ENCODE measurements at regions not wholly inside any gene's neighbourhood (a gene's known extent, or its start where the extent isn't known, plus 50 kb on each side); places are given as distances from the start of the nearest gene placed in this dataset.

DNA sequence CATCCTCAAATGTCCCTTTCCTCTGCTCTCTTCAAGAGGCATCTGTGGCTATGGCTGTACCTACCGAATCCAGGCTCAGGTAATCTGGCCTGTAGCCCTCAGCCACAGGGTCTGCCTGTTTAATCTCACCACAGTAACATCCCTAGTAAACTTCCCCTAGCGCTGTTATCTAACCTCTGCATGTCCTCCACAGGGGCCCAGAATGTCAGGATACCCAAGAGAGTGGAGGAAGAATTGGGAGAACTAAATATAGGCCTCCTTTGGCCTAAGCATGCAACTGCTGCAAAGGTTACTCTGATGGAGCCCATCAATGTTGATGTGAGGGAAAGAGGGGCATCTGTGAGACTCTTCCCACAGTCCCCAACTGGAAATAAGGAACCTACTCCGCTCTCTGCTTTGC is 63.2 kb upstream of the IFNG-AS1 start:
- no peaks in the 10 kb centered on the region for H3K27me3 ChIP-seq
- no peak for TF ChIP-seq POLR2A (IDR thresholded peaks at IDR 0.05)
- TF ChIP-seq CTCF (IDR thresholded peaks at IDR 0.05), result no peak
- TF ChIP-seq EP300 (IDR thresholded peaks at IDR 0.05), result no peak
- no peaks in the 10 kb centered on the region for H3K36me3 ChIP-seq
- WGBS, 3 donors, result 89 to 93% (median 91%) methylated on average over 3 of the region's 3 CpGs
- intact Hi-C loops (cut with DNase I), result no loop called here
- no peak overlapping the region for H3K4me3 ChIP-seq
- H3K4me1 ChIP-seq (ENCODE audit: insufficient read depth), result no peaks in the 10 kb centered on the region
- DNase-seq, result no peak
- no peak overlapping the region for H3K27ac ChIP-seq
- H3K9me3 ChIP-seq, result no peaks in the 10 kb centered on the region

GRCh38 chr12:67927324-67927723 is 61.9 kb upstream of the IFNG-AS1 start:
- Histone ChIP-seq H3K36me3 (no peaks in the 10 kb centered on the region), H3K4me3 (no peak overlapping the region), H3K27ac (no peak overlapping the region), H3K4me1 (ENCODE audit: insufficient read depth) (no peaks in the 10 kb centered on the region), H3K27me3 (no peaks in the 10 kb centered on the region), H3K9me3 (no peaks in the 10 kb centered on the region)
- intact Hi-C loops (cut with DNase I), result no loop called here
- no peak for DNase-seq
- no peak for TF ChIP-seq CTCF (IDR thresholded peaks at IDR 0.05)
- no peak for TF ChIP-seq EP300 (IDR thresholded peaks at IDR 0.05)
- no peak for TF ChIP-seq POLR2A (IDR thresholded peaks at IDR 0.05)
- 53 to 68% (median 64%) methylated on average over 4 of the region's 4 CpGs for WGBS, 3 donors

GRCh38 chr12:67927815-67928214 is 61.4 kb upstream of the IFNG-AS1 start:
- no peak for TF ChIP-seq POLR2A (IDR thresholded peaks at IDR 0.05)
- TF ChIP-seq CTCF (IDR thresholded peaks at IDR 0.05), result no peak
- TF ChIP-seq EP300 (IDR thresholded peaks at IDR 0.05), result no peak
- no peaks in the 10 kb centered on the region for H3K27me3 ChIP-seq
- H3K4me3 ChIP-seq, result no peak overlapping the region
- H3K9me3 ChIP-seq, result no peaks in the 10 kb centered on the region
- no peaks in the 10 kb centered on the region for H3K4me1 ChIP-seq (ENCODE audit: insufficient read depth)
- intact Hi-C loops (cut with DNase I), result no loop called here
- H3K27ac ChIP-seq, result no peak overlapping the region
- no peak for DNase-seq
- 33 to 57% (median 48%) methylated on average over 3 of the region's 3 CpGs for WGBS, 3 donors
- H3K36me3 ChIP-seq, result no peaks in the 10 kb centered on the region

- no peak for DNase-seq
- intact Hi-C loops (cut with DNase I), result no loop called here
- Histone ChIP-seq H3K36me3 (no peaks in the 10 kb centered on the region), H3K27me3 (no peaks in the 10 kb centered on the region), H3K27ac (no peak overlapping the region), H3K4me3 (no peak overlapping the region), H3K9me3 (no peaks in the 10 kb centered on the region), H3K4me1 (ENCODE audit: insufficient read depth) (no peaks in the 10 kb centered on the region)
- no peak for TF ChIP-seq POLR2A (IDR thresholded peaks at IDR 0.05)
- no peak for TF ChIP-seq EP300 (IDR thresholded peaks at IDR 0.05)
- no peak for TF ChIP-seq CTCF (IDR thresholded peaks at IDR 0.05)
- 58 to 79% (median 73%) methylated on average over 3 of the region's 3 CpGs for WGBS, 3 donors
These were observed 60.4 kb upstream of the IFNG-AS1 start for GRCh38 chr12:67928621-67929383.

Measured in ovary (tissue), 7 donors.